ENCODE measurements at regions not wholly inside any gene's neighbourhood (a gene's known extent, or its start where the extent isn't known, plus 50 kb on each side); places are given as distances from the start of the nearest gene placed in this dataset.

DNA sequence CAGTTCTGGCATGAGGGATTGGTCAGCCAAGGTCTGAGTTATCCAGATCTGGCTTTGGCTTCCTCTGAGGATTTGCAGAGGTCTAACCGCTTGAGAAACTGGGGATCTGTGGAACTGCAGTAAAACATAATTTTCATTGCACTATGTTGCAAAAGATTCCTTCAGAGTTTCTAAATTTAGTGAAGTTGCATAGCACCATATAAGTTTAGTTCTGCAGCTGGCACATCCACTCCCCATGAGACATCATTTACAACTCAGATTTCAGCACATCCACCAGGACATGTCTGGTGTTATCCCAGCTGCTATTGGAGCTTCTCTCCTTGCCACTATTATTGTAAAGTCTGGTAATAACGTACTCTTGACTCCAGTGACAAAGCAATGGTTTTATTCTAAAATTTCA is 181.5 kb downstream of the CWF19L2 start:
- no peak for DNase-seq (ENCODE audit: low read depth)
- TF ChIP-seq, protein P1, sequence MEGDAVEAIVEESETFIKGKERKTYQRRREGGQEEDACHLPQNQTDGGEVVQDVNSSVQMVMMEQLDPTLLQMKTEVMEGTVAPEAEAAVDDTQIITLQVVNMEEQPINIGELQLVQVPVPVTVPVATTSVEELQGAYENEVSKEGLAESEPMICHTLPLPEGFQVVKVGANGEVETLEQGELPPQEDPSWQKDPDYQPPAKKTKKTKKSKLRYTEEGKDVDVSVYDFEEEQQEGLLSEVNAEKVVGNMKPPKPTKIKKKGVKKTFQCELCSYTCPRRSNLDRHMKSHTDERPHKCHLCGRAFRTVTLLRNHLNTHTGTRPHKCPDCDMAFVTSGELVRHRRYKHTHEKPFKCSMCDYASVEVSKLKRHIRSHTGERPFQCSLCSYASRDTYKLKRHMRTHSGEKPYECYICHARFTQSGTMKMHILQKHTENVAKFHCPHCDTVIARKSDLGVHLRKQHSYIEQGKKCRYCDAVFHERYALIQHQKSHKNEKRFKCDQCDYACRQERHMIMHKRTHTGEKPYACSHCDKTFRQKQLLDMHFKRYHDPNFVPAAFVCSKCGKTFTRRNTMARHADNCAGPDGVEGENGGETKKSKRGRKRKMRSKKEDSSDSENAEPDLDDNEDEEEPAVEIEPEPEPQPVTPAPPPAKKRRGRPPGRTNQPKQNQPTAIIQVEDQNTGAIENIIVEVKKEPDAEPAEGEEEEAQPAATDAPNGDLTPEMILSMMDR (IDR thresholded peaks at IDR 0.05; ENCODE audit: low read depth, low read length, missing control alignments): no peak
- no peak overlapping the region for H3K4me3 ChIP-seq (ENCODE audit: low read depth, low read length)
- in situ Hi-C loops (cut with HindIII; ENCODE audit: low sequenced_read_pairs): no loop called here

DNA sequence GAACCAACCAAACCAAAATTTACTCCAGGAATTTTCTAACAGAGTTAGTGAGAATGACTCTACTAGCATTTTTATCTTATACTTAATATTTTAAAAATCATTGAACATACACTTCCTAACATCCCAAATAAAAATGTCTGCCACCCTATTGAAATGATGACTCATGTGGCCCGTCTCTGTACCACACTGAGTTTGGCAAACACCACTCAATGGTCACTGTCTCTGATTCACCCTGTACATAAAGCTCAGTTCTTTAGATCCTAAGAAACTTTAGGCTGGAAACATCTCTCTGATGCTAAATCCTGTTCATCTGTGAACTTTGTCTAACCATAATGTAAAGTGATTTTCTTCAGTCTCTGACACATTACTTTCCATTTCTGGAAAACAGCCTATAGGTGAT is 182.0 kb downstream of the CWF19L2 start:
- DNase-seq (ENCODE audit: low read depth): no peak
- no peak overlapping the region for H3K4me3 ChIP-seq (ENCODE audit: low read depth, low read length)
- TF ChIP-seq, protein P1 (IDR thresholded peaks at IDR 0.05; ENCODE audit: low read depth, low read length, missing control alignments): no peak
- in situ Hi-C loops (cut with HindIII; ENCODE audit: low sequenced_read_pairs): no loop called here

DNA sequence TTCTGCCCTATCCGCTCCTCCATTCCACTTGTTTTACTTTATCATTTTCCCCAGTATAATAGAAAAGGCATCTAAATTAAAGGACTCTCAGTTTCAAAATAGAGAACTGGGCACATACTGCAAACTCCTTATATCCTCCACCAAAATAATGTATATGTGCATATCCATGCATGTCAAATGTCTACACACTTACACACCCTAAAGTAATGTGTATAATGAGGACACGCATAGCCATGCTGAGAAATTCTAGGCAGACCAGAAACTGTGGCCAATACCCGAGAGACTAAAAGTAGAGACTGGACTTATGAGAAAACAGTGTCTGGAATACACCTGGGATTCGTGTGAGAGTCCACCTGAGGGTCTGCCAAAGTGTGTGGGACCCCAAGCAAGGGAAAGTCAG is 183.5 kb downstream of the CWF19L2 start:
- in situ Hi-C loops (cut with HindIII; ENCODE audit: low sequenced_read_pairs): no loop called here
- TF ChIP-seq, protein P1 (IDR thresholded peaks at IDR 0.05; ENCODE audit: low read depth, low read length, missing control alignments): no peak
- no peak overlapping the region for H3K4me3 ChIP-seq (ENCODE audit: low read depth, low read length)
- no peak for DNase-seq (ENCODE audit: low read depth)

DNA sequence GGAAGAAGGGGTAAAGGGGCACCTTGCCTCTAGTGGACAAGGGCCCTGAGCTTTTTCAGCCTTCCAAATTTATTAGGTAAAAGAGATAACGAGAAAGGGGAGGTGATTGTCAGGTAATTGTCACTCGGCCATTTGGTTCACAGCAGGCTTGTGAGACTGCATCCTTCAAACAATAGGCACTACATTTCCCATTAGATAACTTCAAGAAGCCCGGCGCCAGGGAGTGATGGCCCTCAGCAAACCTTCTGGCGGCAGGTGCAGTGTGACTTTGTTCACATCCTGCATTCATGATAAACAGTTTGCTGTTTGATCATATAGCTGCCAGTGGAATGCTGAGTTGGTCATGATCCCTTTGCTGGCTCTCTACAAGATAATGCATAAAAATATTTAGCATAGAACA is 185.1 kb downstream of the CWF19L2 start:
- H3K4me3 ChIP-seq (ENCODE audit: low read depth, low read length): no peak overlapping the region
- TF ChIP-seq, protein P1 (IDR thresholded peaks at IDR 0.05; ENCODE audit: low read depth, low read length, missing control alignments): no peak
- in situ Hi-C loops (cut with HindIII; ENCODE audit: low sequenced_read_pairs): no loop called here
- DNase-seq (ENCODE audit: low read depth): no peak

DNA sequence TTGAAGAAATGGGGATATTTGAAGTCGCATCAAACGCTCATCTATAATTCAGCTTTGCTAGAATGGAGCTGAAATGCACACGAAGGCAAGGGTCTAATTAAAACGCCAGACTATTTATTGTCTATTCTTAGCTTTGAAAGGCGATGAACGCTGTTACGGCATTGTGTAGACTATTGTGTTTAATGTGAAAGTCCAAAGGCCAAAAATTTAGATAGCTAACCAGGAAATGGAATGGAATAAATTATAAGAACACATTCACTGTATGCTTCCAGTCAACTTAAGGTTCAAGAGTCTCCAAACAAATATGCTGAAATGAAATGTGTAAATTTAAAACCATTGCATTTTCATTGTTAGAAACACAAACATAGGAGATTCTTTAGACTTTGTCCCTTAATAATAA is 186.2 kb downstream of the CWF19L2 start:
- no peak for DNase-seq (ENCODE audit: low read depth)
- in situ Hi-C loops (cut with HindIII; ENCODE audit: low sequenced_read_pairs): no loop called here
- TF ChIP-seq, protein P1 (IDR thresholded peaks at IDR 0.05; ENCODE audit: low read depth, low read length, missing control alignments): no peak
- no peak overlapping the region for H3K4me3 ChIP-seq (ENCODE audit: low read depth, low read length)

DNA sequence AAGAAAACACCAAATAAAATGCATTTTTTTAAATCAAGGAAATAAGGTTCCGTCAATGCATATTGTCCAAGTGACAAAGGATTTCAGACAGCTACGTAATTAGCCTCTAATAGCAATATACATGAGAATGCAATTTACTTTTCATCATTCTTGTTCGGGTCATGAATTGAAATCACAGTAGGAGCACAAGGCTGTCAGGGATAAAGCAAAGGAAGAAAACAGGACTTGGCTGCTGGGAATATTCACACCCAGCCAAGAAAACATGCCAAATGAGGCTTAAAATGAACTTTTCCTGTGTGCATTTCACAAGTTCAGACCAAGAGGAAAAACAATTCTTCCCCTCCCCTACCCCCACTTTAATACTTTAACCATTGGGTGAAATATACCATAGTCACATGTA is 188.6 kb downstream of the CWF19L2 start:
- H3K4me3 ChIP-seq (ENCODE audit: low read depth, low read length): no peak overlapping the region
- TF ChIP-seq, protein P1 (IDR thresholded peaks at IDR 0.05; ENCODE audit: low read depth, low read length, missing control alignments): no peak
- in situ Hi-C loops (cut with HindIII; ENCODE audit: low sequenced_read_pairs): no loop called here
- DNase-seq (ENCODE audit: low read depth): no peak

DNA sequence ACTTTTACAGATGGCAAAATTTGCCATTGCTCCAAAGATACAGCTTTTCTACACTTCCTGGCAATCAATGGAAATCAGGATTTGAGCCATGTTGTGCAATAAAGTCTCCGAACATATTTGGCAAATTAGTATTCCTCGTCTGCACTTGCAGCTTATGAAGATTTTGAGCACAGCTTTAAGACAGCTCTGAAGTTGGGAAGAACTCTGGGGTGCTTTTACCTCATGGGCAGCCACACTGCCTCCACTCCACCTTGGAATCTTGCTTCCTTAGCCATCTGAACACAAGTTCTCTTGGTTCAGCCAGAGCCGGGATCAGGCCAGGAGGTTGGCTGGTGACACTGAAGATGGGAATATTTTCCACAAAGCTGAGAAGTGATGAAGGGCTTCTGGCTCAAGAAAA is 191.2 kb downstream of the CWF19L2 start:
- TF ChIP-seq, protein P1 (IDR thresholded peaks at IDR 0.05; ENCODE audit: low read depth, low read length, missing control alignments): no peak
- in situ Hi-C loops (cut with HindIII; ENCODE audit: low sequenced_read_pairs): no loop called here
- no peak overlapping the region for H3K4me3 ChIP-seq (ENCODE audit: low read depth, low read length)
- DNase-seq (ENCODE audit: low read depth): no peak
